Adipocyte (in vitro differentiated cells): ENCODE measurements at regions not wholly inside any gene's neighbourhood (a gene's known extent, or its start where the extent isn't known, plus 50 kb on each side); places are given as distances from the start of the nearest gene placed in this dataset.
A peak's percentile ranks its signal among the peaks of the same experiment; 100 is the strongest.

Experiments used
- DNase-seq: peaks from one replicate; pipeline ENCODE4 v3.0.0-alpha.2; 2015; ENCODE audit warnings: low read depth
- H3K27me3 ChIP-seq: replicated peaks from 2 replicates; pipeline ENCODE4 v1.7.0; 2013; ENCODE audit warnings: mild to moderate bottlenecking, low read length, moderate library complexity; ENCODE audit not compliant: control insufficient read depth, insufficient read depth
- H3K36me3 ChIP-seq: 2 replicates; pipeline ENCODE4 v1.7.0; 2013; ENCODE audit warnings: low read length, mild to moderate bottlenecking, moderate library complexity; ENCODE audit not compliant: control insufficient read depth, insufficient read depth, severe bottlenecking
- H3K4me1 ChIP-seq: 2 replicates; pipeline ENCODE4 v1.7.0; 2013; ENCODE audit warnings: mild to moderate bottlenecking, low read length, moderate library complexity; ENCODE audit not compliant: control insufficient read depth, insufficient read depth
- H3K4me3 ChIP-seq: 2 replicates; pipeline ENCODE4 v1.7.0; 2013; ENCODE audit warnings: mild to moderate bottlenecking, low read length, moderate library complexity
- H3K9ac ChIP-seq: 2 replicates; pipeline ENCODE4 v1.7.0; 2013; ENCODE audit warnings: mild to moderate bottlenecking, low read length, moderate library complexity
- H3K9me3 ChIP-seq: 2 replicates; pipeline ENCODE4 v1.7.0; 2013; ENCODE audit warnings: mild to moderate bottlenecking, low read length, moderate library complexity; ENCODE audit not compliant: control insufficient read depth

- Histone ChIP-seq H3K4me1 (peaks cover 21% of the 10 kb centered on the region), H3K9ac (no peak overlapping the region), H3K36me3 (no peaks in the 10 kb centered on the region), H3K27me3 (peaks cover 16% of the 10 kb centered on the region), H3K4me3 (no peak overlapping the region), H3K9me3 (no peaks in the 10 kb centered on the region)
- DNase-seq = peak; percentile 37
Measured at GRCh38 chr3:5071061-5071460, 51.0 kb upstream of the ARL8B start.

- peaks cover 15% of the 10 kb centered on the region for H3K27me3 ChIP-seq
- DNase-seq = no peak
- no peaks in the 10 kb centered on the region for H3K9me3 ChIP-seq
- no peak overlapping the region for H3K4me3 ChIP-seq
- peaks cover 21% of the 10 kb centered on the region for H3K4me1 ChIP-seq
- H3K36me3 ChIP-seq = no peaks in the 10 kb centered on the region
- H3K9ac ChIP-seq = no peak overlapping the region
Measured at GRCh38 chr3:5072100-5072816, 49.8 kb upstream of the ARL8B start.
